SKM-1 (cell line): ENCODE measurements at regions not wholly inside any gene's neighbourhood (a gene's known extent, or its start where the extent isn't known, plus 50 kb on each side); places are given as distances from the start of the nearest gene placed in this dataset.

ENCODE experiments used
- DNase-seq: peaks from one replicate; lab custom pipeline; 2025; ENCODE audit not compliant: unreplicated experiment; lab: John Stamatoyannopoulos, UW

- no peak for DNase-seq
Observed at GRCh38 chr16:51685498-51685897, 534.4 kb upstream of the SALL1 start.

- no peak for DNase-seq
Observed at GRCh38 chr16:51683882-51684281, 532.8 kb upstream of the SALL1 start.

- no peak for DNase-seq
Observed at GRCh38 chr16:51682905-51683304, 531.8 kb upstream of the SALL1 start.

GRCh38 chr16:51674615-51675014 lies 523.5 kb upstream of the SALL1 start:
- no peak for DNase-seq

- DNase-seq, result no peak
Observed at GRCh38 chr16:51670527-51670926, 519.5 kb upstream of the SALL1 start.

- DNase-seq, result no peak
Observed at GRCh38 chr16:51666821-51667220, 515.8 kb upstream of the SALL1 start.

GRCh38 chr16:51666074-51666473 lies 515.0 kb upstream of the SALL1 start:
- DNase-seq, result no peak

GRCh38 chr16:51665436-51665998 lies 514.4 kb upstream of the SALL1 start:
- no peak for DNase-seq

GRCh38 chr16:51658531-51658930 lies 507.5 kb upstream of the SALL1 start:
- no peak for DNase-seq

- no peak for DNase-seq
Observed at GRCh38 chr16:51657848-51658247, 506.8 kb upstream of the SALL1 start.

GRCh38 chr16:51655249-51655648 lies 504.2 kb upstream of the SALL1 start:
- DNase-seq, result no peak

GRCh38 chr16:51651061-51651466 lies 500.0 kb upstream of the SALL1 start:
- no peak for DNase-seq

- DNase-seq, result no peak
Observed at GRCh38 chr16:51649631-51650030, 498.6 kb upstream of the SALL1 start.

- DNase-seq, result no peak
Observed at GRCh38 chr16:51648526-51648925, 497.5 kb upstream of the SALL1 start.

GRCh38 chr16:51641191-51641765 lies 490.2 kb upstream of the SALL1 start:
- no peak for DNase-seq

- no peak for DNase-seq
Observed at GRCh38 chr16:51640196-51640595, 489.1 kb upstream of the SALL1 start.

- DNase-seq, result no peak
Observed at GRCh38 chr16:51638339-51639135, 487.5 kb upstream of the SALL1 start.

- no peak for DNase-seq
Observed at GRCh38 chr16:51637770-51638094, 486.7 kb upstream of the SALL1 start.

GRCh38 chr16:51636920-51637769 lies 486.1 kb upstream of the SALL1 start:
- no peak for DNase-seq

- DNase-seq, result no peak
Observed at GRCh38 chr16:51635181-51635580, 484.1 kb upstream of the SALL1 start.

GRCh38 chr16:51630076-51630475 lies 479.0 kb upstream of the SALL1 start:
- DNase-seq, result no peak

- DNase-seq, result no peak
Observed at GRCh38 chr16:51629576-51629975, 478.5 kb upstream of the SALL1 start.
